ENCODE measurements at regions not wholly inside any gene's neighbourhood (a gene's known extent, or its start where the extent isn't known, plus 50 kb on each side); places are given as distances from the start of the nearest gene placed in this dataset.

DNA sequence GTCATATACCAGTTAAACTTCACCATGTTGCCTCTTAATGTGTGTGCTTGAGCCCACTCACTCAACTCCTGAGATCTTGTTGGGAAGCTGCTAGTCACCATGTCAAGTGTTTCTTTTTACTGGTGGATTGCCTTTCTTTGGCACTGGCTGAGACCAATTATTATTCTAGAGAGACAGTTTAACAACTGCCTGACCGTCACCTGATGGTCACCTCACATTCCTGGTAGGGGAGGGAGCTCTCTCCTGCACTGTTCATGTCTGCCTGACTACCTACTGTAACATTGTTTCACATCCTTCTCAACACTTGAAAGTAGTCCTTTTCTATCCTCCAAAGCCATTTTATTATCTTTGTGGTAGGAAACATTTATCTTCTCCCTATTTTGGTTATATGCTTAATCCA lies 172.3 kb downstream of the RWDD3 start:
- H3K27ac ChIP-seq (ENCODE audit: low read depth, low read length), result no peak overlapping the region
- TF ChIP-seq, protein P1, sequence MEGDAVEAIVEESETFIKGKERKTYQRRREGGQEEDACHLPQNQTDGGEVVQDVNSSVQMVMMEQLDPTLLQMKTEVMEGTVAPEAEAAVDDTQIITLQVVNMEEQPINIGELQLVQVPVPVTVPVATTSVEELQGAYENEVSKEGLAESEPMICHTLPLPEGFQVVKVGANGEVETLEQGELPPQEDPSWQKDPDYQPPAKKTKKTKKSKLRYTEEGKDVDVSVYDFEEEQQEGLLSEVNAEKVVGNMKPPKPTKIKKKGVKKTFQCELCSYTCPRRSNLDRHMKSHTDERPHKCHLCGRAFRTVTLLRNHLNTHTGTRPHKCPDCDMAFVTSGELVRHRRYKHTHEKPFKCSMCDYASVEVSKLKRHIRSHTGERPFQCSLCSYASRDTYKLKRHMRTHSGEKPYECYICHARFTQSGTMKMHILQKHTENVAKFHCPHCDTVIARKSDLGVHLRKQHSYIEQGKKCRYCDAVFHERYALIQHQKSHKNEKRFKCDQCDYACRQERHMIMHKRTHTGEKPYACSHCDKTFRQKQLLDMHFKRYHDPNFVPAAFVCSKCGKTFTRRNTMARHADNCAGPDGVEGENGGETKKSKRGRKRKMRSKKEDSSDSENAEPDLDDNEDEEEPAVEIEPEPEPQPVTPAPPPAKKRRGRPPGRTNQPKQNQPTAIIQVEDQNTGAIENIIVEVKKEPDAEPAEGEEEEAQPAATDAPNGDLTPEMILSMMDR (IDR thresholded peaks at IDR 0.05; ENCODE audit: extremely low read depth, low read depth, low read length), result no peak
- H4K20me1 ChIP-seq (ENCODE audit: insufficient read depth, low read length), result no peaks in the 10 kb centered on the region
- H3K4me3 ChIP-seq (ENCODE audit: insufficient read depth, low read length), result no peak overlapping the region
- no peaks in the 10 kb centered on the region for H3K36me3 ChIP-seq (ENCODE audit: insufficient read depth, low read length)
- H3K27me3 ChIP-seq (ENCODE audit: insufficient read depth, low read length), result no peaks in the 10 kb centered on the region
- no peak overlapping the region for H3K4me2 ChIP-seq (ENCODE audit: insufficient read depth, low read length)
- H3K9me3 ChIP-seq (ENCODE audit: low read depth, low read length), result no peaks in the 10 kb centered on the region
- no peaks in the 10 kb centered on the region for H3K79me2 ChIP-seq (ENCODE audit: insufficient read depth, low read length)
- no peaks in the 10 kb centered on the region for H3K4me1 ChIP-seq (ENCODE audit: insufficient read depth, low read length)
- DNase-seq (ENCODE audit: insufficient read length, low spot score, missing footprints), result no peak
- no peak overlapping the region for H2AFZ ChIP-seq (ENCODE audit: low read length)

DNA sequence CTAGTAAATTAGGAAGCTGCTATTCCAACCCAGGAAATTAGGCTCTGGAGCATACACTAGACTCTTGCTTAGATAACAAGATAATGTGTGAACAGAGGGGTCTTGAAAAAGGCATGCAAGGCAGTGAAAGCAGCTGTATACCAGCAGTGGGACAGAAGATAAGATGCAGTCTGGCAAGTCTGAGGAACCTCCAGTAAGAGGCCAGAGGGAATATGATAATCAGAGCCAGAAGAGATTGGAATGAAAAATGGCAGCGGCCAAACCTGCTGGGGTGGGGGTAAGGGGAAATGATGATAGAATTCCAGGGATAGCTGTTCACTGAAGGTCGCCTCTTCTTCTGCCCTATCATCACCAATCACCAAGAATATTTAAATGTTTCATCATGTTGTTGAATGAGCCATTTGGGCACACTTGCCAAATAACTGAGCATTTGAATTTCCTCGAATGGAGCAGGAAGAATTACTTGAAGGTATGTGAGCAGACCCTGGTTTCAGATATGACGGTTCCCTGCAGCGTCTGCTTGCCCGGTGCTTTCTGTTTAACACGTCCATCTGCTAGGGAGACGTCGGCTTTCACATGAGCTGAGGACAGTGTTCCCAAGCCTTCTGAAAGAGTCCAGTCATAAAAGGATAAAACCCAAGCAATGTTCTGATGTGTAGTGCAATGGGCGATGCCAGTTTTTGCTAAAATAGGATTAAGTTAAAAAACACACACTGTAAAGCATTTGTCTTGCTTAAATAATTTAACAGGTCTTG lies 173.3 kb downstream of the RWDD3 start:
- H3K4me1 ChIP-seq (ENCODE audit: insufficient read depth, low read length), result no peaks in the 10 kb centered on the region
- no peaks in the 10 kb centered on the region for H4K20me1 ChIP-seq (ENCODE audit: insufficient read depth, low read length)
- H3K4me3 ChIP-seq (ENCODE audit: insufficient read depth, low read length), result no peak overlapping the region
- no peak for DNase-seq (ENCODE audit: insufficient read length, low spot score, missing footprints)
- no peaks in the 10 kb centered on the region for H3K27me3 ChIP-seq (ENCODE audit: insufficient read depth, low read length)
- no peaks in the 10 kb centered on the region for H3K36me3 ChIP-seq (ENCODE audit: insufficient read depth, low read length)
- H3K79me2 ChIP-seq (ENCODE audit: insufficient read depth, low read length), result no peaks in the 10 kb centered on the region
- no peak overlapping the region for H3K4me2 ChIP-seq (ENCODE audit: insufficient read depth, low read length)
- TF ChIP-seq, protein P1 (IDR thresholded peaks at IDR 0.05; ENCODE audit: extremely low read depth, low read depth, low read length), result no peak
- no peak overlapping the region for H3K27ac ChIP-seq (ENCODE audit: low read depth, low read length)
- no peaks in the 10 kb centered on the region for H3K9me3 ChIP-seq (ENCODE audit: low read depth, low read length)
- no peak overlapping the region for H2AFZ ChIP-seq (ENCODE audit: low read length)

DNA sequence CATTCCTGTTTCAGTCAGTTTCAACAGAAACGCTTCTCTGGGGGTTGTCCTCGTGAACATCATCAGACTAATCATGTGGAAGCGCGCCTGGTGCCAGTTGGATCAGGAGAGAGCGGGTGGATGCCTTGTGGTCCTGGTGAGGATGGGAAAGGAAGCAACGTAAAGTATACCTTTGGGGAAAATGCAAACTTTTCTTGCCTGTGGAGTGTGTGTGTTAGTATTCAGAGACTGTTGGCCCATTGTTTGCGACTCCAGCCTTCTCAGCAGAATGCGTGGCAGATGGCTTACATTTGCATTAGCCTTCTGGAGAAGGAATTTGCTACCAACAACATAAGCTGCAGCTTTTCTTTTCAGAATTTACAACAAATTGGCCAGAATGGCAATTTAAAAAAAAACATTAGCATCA lies 173.9 kb downstream of the RWDD3 start:
- Histone ChIP-seq H3K4me3 (ENCODE audit: insufficient read depth, low read length) (no peak overlapping the region), H3K27me3 (ENCODE audit: insufficient read depth, low read length) (no peaks in the 10 kb centered on the region), H3K36me3 (ENCODE audit: insufficient read depth, low read length) (no peaks in the 10 kb centered on the region), H4K20me1 (ENCODE audit: insufficient read depth, low read length) (no peaks in the 10 kb centered on the region), H3K79me2 (ENCODE audit: insufficient read depth, low read length) (no peaks in the 10 kb centered on the region), H3K27ac (ENCODE audit: low read depth, low read length) (no peak overlapping the region), H2AFZ (ENCODE audit: low read length) (no peak overlapping the region), H3K4me2 (ENCODE audit: insufficient read depth, low read length) (no peak overlapping the region), H3K4me1 (ENCODE audit: insufficient read depth, low read length) (no peaks in the 10 kb centered on the region), H3K9me3 (ENCODE audit: low read depth, low read length) (no peaks in the 10 kb centered on the region)
- no peak for DNase-seq (ENCODE audit: insufficient read length, low spot score, missing footprints)
- TF ChIP-seq, protein P1 (IDR thresholded peaks at IDR 0.05; ENCODE audit: extremely low read depth, low read depth, low read length), result no peak

DNA sequence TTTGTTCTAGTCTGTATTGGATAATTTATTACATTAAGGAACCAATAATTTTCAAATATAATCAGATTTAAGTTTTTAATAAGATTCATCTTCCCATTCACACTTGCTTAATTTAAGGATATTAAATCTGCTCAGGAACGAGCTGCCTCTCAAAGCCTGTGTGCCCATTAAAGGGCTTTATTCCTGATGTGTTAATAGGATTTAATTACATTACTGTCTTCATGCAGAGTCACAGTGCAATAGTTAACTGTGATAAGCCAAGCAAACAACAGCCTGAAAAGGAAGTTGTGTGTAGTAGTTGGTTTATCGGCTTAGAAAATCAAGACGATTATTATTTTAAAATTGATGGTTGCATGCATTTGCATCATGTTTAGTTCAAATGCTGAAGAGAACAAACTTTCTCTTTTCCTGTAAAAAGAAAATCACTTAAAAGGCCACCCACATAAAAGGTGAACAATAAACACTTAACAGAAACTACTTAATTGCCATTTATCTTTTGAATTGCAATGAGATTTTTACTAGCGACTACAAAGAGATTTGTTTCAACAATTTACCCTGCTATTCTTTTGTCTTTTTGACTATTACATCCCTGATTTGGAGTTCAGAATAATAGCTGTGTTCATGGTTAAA lies 174.6 kb downstream of the RWDD3 start:
- Histone ChIP-seq H3K79me2 (ENCODE audit: insufficient read depth, low read length) (no peaks in the 10 kb centered on the region), H3K27ac (ENCODE audit: low read depth, low read length) (no peak overlapping the region), H3K36me3 (ENCODE audit: insufficient read depth, low read length) (no peaks in the 10 kb centered on the region), H3K4me1 (ENCODE audit: insufficient read depth, low read length) (no peaks in the 10 kb centered on the region), H4K20me1 (ENCODE audit: insufficient read depth, low read length) (no peaks in the 10 kb centered on the region), H3K4me3 (ENCODE audit: insufficient read depth, low read length) (no peak overlapping the region), H3K27me3 (ENCODE audit: insufficient read depth, low read length) (no peaks in the 10 kb centered on the region), H3K9me3 (ENCODE audit: low read depth, low read length) (no peaks in the 10 kb centered on the region), H2AFZ (ENCODE audit: low read length) (no peak overlapping the region), H3K4me2 (ENCODE audit: insufficient read depth, low read length) (no peak overlapping the region)
- TF ChIP-seq, protein P1 (IDR thresholded peaks at IDR 0.05; ENCODE audit: extremely low read depth, low read depth, low read length), result no peak
- no peak for DNase-seq (ENCODE audit: insufficient read length, low spot score, missing footprints)
